ENCODE measurements at regions not wholly inside any gene's neighbourhood (a gene's known extent, or its start where the extent isn't known, plus 50 kb on each side); places are given as distances from the start of the nearest gene placed in this dataset.

DNA sequence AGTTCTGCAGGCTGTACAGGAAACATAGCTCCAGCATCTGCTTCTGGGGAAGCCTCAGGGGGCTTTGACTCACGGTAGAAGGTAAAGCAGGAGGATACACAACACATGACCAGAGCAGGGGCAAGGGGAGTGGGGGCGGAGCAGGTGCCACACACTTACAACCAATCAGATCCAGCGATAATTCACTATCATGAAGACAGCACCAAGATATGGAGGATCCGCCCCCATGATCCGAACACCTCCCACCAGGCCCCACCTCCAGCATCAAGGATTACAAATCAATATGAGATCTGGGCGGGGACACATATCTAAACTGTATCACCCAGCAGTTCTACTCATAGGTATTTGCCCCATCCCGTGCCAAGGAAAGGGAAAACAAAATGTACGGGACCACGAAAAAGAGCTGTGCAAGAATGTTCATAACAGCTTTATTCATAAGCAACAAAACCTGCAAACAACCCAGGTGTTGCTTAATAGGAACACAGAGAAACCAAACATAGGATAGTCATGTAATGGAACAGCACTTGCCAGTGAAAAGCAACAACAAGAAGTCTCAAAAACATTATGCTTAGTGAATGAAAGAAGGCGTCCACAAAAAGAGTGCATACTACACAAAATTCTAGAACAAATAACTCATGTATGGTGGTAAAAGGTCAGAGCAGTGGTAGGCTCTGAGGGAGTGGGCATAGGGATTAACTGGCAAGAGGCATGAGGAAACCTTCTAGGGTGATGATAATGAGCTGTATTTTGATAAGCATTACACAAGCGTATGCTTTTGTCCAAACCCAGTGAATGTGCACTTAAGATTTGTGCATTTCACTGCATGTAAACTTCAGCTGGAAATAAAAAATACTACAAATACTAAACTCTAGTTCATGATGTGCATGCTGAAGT lies 130.9 kb upstream of the FAM9B start (continued):
- TF ChIP-seq, protein P1, sequence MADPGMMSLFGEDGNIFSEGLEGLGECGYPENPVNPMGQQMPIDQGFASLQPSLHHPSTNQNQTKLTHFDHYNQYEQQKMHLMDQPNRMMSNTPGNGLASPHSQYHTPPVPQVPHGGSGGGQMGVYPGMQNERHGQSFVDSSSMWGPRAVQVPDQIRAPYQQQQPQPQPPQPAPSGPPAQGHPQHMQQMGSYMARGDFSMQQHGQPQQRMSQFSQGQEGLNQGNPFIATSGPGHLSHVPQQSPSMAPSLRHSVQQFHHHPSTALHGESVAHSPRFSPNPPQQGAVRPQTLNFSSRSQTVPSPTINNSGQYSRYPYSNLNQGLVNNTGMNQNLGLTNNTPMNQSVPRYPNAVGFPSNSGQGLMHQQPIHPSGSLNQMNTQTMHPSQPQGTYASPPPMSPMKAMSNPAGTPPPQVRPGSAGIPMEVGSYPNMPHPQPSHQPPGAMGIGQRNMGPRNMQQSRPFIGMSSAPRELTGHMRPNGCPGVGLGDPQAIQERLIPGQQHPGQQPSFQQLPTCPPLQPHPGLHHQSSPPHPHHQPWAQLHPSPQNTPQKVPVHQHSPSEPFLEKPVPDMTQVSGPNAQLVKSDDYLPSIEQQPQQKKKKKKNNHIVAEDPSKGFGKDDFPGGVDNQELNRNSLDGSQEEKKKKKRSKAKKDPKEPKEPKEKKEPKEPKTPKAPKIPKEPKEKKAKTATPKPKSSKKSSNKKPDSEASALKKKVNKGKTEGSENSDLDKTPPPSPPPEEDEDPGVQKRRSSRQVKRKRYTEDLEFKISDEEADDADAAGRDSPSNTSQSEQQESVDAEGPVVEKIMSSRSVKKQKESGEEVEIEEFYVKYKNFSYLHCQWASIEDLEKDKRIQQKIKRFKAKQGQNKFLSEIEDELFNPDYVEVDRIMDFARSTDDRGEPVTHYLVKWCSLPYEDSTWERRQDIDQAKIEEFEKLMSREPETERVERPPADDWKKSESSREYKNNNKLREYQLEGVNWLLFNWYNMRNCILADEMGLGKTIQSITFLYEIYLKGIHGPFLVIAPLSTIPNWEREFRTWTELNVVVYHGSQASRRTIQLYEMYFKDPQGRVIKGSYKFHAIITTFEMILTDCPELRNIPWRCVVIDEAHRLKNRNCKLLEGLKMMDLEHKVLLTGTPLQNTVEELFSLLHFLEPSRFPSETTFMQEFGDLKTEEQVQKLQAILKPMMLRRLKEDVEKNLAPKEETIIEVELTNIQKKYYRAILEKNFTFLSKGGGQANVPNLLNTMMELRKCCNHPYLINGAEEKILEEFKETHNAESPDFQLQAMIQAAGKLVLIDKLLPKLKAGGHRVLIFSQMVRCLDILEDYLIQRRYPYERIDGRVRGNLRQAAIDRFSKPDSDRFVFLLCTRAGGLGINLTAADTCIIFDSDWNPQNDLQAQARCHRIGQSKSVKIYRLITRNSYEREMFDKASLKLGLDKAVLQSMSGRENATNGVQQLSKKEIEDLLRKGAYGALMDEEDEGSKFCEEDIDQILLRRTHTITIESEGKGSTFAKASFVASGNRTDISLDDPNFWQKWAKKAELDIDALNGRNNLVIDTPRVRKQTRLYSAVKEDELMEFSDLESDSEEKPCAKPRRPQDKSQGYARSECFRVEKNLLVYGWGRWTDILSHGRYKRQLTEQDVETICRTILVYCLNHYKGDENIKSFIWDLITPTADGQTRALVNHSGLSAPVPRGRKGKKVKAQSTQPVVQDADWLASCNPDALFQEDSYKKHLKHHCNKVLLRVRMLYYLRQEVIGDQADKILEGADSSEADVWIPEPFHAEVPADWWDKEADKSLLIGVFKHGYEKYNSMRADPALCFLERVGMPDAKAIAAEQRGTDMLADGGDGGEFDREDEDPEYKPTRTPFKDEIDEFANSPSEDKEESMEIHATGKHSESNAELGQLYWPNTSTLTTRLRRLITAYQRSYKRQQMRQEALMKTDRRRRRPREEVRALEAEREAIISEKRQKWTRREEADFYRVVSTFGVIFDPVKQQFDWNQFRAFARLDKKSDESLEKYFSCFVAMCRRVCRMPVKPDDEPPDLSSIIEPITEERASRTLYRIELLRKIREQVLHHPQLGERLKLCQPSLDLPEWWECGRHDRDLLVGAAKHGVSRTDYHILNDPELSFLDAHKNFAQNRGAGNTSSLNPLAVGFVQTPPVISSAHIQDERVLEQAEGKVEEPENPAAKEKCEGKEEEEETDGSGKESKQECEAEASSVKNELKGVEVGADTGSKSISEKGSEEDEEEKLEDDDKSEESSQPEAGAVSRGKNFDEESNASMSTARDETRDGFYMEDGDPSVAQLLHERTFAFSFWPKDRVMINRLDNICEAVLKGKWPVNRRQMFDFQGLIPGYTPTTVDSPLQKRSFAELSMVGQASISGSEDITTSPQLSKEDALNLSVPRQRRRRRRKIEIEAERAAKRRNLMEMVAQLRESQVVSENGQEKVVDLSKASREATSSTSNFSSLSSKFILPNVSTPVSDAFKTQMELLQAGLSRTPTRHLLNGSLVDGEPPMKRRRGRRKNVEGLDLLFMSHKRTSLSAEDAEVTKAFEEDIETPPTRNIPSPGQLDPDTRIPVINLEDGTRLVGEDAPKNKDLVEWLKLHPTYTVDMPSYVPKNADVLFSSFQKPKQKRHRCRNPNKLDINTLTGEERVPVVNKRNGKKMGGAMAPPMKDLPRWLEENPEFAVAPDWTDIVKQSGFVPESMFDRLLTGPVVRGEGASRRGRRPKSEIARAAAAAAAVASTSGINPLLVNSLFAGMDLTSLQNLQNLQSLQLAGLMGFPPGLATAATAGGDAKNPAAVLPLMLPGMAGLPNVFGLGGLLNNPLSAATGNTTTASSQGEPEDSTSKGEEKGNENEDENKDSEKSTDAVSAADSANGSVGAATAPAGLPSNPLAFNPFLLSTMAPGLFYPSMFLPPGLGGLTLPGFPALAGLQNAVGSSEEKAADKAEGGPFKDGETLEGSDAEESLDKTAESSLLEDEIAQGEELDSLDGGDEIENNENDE (IDR thresholded peaks at IDR 0.05; ENCODE audit: insufficient replicate concordance, low read length), result no peak
- TF ChIP-seq, protein P2, sequence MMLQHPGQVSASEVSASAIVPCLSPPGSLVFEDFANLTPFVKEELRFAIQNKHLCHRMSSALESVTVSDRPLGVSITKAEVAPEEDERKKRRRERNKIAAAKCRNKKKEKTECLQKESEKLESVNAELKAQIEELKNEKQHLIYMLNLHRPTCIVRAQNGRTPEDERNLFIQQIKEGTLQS (IDR thresholded peaks at IDR 0.05; ENCODE audit: insufficient read depth, low read depth, low read length), result no peak
- TF ChIP-seq, protein P3, sequence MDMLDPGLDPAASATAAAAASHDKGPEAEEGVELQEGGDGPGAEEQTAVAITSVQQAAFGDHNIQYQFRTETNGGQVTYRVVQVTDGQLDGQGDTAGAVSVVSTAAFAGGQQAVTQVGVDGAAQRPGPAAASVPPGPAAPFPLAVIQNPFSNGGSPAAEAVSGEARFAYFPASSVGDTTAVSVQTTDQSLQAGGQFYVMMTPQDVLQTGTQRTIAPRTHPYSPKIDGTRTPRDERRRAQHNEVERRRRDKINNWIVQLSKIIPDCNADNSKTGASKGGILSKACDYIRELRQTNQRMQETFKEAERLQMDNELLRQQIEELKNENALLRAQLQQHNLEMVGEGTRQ (IDR thresholded peaks at IDR 0.05; ENCODE audit: low read length), result no peak
- no peak for TF ChIP-seq SRF (IDR thresholded peaks at IDR 0.05; ENCODE audit: low read depth, low read length)
- no peak for TF ChIP-seq EGR1 (IDR thresholded peaks at IDR 0.05; ENCODE audit: borderline replicate concordance, low read depth, low read length)
- no peak for TF ChIP-seq BRCA1 (IDR thresholded peaks at IDR 0.05; ENCODE audit: low read depth, low read length)
- TF ChIP-seq ZNF274 (IDR thresholded peaks at IDR 0.05; ENCODE audit: borderline replicate concordance, extremely low read depth, low read length), result no peak
